ENCODE measurements at regions not wholly inside any gene's neighbourhood (a gene's known extent, or its start where the extent isn't known, plus 50 kb on each side); places are given as distances from the start of the nearest gene placed in this dataset.

DNA sequence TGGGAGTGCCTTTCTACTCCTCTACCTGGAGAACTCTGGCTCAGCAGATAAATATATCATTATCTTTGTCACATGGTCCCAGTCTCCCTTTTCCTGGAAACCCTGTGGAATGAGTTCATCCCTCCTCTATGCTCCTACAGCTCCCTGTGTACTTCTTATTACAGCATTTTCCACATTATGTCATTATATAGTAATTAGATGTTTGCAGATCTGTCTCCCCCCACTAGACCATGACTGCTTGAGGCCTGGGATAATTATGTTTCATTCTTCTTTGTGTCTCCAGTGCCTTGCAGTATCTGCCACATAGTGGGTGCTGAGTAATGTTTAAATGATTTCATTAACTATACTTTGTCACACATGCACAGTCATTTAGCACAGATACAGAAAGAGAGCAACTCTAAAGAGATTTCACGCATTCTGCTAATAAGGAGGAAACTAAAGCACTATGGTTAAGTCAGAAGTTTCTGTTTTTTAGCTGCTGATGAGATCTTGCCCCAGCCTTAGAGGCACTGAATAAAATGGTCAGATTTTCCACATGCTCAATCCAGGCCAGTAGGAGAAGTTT is 66.1 kb upstream of the DIAPH3 start:
- no peak for TF ChIP-seq POLR2A (IDR thresholded peaks at IDR 0.05)
- TF ChIP-seq, protein P1, sequence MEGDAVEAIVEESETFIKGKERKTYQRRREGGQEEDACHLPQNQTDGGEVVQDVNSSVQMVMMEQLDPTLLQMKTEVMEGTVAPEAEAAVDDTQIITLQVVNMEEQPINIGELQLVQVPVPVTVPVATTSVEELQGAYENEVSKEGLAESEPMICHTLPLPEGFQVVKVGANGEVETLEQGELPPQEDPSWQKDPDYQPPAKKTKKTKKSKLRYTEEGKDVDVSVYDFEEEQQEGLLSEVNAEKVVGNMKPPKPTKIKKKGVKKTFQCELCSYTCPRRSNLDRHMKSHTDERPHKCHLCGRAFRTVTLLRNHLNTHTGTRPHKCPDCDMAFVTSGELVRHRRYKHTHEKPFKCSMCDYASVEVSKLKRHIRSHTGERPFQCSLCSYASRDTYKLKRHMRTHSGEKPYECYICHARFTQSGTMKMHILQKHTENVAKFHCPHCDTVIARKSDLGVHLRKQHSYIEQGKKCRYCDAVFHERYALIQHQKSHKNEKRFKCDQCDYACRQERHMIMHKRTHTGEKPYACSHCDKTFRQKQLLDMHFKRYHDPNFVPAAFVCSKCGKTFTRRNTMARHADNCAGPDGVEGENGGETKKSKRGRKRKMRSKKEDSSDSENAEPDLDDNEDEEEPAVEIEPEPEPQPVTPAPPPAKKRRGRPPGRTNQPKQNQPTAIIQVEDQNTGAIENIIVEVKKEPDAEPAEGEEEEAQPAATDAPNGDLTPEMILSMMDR (IDR thresholded peaks at IDR 0.05): no peak
